ENCODE measurements at regions not wholly inside any gene's neighbourhood (a gene's known extent, or its start where the extent isn't known, plus 50 kb on each side); places are given as distances from the start of the nearest gene placed in this dataset.
"Not testable (repeated sequence)": the region's sequence is repeated elsewhere in the genome, so short reads cannot be mapped to it uniquely, and the experiment has no call there.

DNA sequence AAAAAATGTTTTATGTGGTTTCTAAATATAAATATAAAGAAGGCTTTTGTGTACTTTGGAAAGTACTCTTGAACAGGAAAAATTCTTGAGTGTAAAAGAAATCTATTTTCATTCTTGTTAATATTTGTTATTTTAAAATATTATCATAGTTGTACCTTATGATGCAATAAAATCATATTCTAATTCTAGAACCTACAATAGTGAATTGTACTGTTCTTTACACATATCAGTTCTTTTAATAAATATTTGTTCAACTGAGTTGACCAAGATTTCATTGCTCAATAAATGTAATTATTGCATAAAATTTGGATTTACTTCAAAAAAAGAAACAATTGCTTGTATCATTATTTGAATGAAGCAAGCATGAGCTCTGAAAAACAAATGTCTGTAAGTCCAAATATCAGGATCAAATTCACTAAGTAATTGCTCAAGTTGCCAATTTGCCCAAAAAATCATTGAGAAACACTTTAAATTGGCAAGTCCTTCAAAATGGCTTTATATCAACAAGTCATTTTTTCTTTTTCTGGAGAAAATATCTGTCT is 191.6 kb upstream of the SLC16A7 start:
- DNase-seq = no peak

DNA sequence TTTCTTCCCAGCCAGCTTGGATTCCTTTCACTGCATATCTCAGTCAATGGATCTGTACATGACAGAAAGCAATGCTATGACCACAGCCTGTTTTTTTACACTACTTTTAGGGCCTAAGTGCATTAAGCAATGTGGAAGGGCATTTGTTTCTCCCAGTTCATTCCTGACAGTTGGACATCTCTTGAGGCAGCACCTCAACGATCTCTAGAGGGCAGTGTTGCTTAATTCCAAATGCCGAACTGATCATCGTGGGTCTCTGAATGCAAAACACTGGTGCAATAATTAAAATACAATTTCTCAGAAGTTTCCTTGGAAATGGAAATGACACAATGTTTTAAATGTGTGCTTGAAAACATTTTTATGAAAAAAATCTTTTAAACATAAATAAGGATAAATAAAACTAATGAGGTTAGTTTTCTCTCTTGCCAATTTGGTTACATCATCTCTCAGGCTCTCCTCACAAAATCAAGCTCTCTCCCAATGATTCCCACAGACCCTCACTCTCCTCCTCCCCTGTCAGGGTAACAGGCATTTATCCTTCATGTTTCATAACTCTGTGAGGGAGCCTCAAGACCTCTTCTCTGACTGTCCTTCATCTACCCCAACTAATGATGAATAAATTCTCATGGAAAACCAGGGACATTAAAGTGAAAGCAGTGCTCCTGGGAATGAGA is 192.4 kb upstream of the SLC16A7 start:
- DNase-seq = peak; percentile 47

DNA sequence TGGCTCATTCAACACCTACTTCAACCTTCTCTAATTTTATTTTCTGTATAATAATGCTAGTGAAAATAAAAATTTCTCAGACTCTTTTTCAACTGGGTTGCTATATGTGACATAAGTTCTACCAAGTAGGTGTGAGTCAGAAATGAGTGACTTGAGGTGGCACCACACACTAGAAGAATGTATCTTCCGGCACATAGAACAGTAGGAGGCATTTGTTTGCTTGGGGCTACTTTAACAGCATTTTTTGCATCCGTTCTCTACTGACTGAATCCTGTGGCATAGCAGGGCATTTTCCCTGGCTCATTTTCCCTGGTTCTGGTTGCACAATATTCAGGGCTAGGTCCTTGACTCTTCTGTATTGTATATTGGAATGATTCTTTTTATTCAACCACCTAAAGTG is 194.0 kb upstream of the SLC16A7 start:
- DNase-seq = no peak

- no peak for DNase-seq
Measured at GRCh38 chr12:59398164-59398563, 197.7 kb upstream of the SLC16A7 start.

DNA sequence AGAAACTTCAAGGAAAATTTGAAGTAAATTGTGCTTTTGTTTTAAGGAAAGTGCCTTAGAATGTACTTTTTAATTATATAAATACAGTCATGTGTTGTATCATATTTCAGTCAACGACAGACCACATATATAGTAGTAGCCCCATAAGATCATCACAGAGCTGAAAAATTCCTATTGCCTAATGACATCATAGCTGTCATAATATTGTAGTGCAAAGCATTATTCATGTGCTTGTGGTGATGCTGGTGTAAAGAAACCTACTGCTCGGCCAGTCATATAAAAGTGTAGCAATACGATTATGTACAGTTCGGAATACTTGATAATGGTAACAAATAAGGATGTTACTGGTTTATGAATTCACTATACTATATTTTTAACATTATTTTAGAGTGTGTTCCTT is 198.9 kb upstream of the SLC16A7 start:
- DNase-seq = no peak

DNA sequence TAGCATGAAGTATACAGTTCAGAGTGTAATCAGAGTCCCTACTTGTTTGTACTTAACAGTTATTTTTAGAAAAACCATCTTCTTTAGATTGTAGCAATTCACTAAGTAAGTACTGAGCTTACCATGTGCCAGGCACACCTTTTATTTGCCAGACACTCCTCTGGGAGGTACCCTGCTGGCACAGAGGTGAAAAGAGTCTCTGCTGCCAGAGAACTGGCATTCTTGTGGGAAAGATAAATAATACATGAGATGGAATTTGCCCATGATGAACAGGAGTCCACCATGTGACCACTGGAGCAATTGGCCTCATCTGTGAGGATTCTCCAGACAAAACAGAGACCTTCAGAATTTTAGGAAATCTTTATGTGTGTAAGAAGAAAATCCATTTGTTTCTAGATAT is 199.3 kb upstream of the SLC16A7 start:
- DNase-seq = no peak

GRCh38 chr12:59395310-59395709 is 200.5 kb upstream of the SLC16A7 start:
- DNase-seq = not testable (repeated sequence)

DNA sequence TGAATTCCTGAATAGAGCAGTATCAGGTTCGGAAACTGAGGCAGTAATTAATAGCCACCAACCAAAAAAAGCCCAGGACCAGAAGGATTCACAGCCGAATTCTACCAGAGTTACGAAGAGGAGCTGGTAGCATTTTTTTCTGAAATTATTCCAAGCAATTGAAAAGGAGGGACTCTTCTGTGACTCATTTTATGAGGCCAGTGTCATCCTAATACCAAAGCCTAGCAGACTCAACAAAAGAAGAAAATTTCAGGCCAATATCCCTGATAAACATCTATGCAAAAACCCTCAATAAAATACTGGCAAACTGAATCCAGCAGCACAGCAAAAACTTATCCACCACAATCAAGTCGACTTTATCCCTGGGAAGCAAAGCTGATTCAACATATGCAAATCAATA is 202.3 kb upstream of the SLC16A7 start:
- no peak for DNase-seq

GRCh38 chr12:59389968-59390576 is 205.8 kb upstream of the SLC16A7 start:
- no peak for DNase-seq

DNA sequence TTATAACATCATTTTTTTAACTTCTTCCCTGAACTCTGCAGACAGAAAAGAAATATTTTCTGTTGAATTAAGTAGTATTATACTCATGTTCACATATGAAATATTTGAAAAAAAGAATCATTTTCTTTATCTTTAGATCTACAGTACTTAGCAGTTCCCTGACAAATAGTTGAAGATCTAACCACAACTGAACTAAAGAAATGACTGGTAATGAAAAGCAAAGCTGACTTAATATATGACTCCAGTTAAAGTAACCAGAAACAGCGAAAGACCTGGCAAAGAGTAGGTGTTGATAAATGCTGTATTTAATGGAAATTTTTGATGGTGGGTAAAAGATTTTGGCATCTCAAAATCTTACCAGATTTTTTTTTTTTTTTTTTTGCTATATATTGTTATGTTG is 207.1 kb upstream of the SLC16A7 start:
- no peak for DNase-seq

DNA sequence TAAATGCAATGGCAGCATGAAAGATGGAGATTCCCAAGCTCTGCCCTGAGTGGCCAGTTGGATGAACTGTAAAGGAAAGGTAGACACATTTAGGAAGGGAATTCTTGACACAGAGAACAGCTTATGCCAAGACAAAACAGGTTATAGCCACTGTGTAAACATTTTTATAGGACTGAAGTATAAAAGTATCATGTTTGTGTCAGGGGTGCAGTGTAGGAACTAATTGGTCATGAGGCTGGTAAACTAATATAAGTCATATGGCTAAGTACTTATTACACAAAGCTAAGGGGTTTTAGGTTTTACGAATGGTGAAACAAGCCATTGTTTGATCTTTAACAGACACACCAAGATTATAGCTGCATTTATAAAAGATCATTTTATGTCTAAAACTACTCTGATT is 207.7 kb upstream of the SLC16A7 start:
- DNase-seq = no peak

DNA sequence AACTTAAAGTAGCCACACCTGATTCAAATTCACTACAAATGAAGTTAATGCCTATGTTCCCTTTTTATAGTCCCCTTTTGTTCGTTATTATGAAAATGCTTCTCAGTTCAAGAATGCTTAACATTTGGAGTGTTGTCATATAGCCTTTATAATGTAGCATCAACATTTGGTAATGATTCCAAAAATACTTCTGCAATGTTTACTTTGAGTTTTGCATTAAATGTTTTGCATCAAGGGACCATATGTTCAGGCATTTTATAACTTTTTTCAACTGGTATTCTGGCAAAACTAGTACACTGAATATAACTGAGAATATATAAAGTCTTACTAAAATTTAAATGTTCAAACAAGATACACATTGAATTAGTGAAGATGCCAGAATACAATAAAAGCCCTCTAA is 209.6 kb upstream of the SLC16A7 start:
- DNase-seq = no peak

GRCh38 chr12:59383079-59383822 is 212.6 kb upstream of the SLC16A7 start:
- no peak for DNase-seq

DNA sequence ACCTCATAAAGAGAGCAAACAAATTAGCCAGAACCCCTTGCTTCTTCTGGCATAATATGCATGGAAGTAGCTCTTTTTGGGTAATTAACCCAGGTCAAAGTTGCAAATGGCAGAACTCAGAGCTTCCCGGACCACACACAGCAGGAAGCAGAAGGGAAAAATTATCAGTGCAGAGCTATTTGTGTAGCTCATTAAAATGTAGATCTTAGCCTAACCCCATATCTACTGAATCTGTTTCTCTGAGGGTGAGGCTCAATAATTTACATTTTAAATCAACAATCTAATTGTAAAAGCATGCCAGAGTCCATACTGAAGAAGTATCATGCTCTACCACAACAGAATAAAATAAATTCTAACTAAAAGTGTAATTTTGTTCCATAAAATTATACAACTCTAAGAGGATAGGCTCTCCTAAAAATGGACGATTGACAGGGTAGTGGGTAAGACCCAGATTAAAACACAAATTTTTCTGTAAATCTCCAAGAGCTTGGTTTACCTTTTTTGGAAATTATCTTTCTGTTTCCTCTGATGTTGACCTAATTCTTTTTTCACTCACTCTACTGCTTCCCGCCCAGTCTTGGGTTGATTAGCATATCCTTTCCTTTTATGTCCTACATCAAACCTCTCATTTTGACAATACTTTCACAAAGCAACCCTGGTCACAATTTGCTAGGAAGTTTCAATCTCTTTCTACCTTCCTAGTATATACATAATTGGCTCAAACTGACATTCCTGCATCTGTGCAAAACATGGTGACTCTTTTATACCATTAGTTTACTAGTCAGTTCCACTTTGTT is 213.3 kb upstream of the SLC16A7 start:
- no peak for DNase-seq

- no peak for DNase-seq
Measured at GRCh38 chr12:59381106-59381505, 214.7 kb upstream of the SLC16A7 start.

- no peak for DNase-seq
Measured at GRCh38 chr12:59375633-59376032, 220.2 kb upstream of the SLC16A7 start.

GRCh38 chr12:59374783-59375182 is 221.0 kb upstream of the SLC16A7 start:
- DNase-seq = no peak

DNA sequence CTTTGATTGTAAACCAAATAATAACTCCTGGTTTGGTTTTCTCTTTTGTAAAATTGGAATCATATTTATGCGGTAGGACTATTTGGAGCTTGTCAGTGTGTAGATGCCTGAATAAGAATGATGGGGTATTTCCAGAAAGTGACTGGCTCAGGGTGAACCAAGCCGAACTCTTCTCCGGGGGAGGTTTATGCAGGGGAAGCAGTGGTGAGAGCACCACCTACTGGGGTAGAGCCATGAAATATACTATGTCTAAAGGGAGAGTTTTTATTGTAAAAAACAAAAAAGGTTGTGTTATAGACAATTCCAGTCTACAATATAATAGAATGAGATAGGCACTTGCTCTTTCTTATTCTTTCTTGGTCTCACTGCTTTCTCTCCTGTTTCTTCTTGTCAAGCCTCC is 222.9 kb upstream of the SLC16A7 start:
- DNase-seq = no peak

GRCh38 chr12:59370933-59371332 is 224.9 kb upstream of the SLC16A7 start:
- peak; percentile 1 for DNase-seq

DNA sequence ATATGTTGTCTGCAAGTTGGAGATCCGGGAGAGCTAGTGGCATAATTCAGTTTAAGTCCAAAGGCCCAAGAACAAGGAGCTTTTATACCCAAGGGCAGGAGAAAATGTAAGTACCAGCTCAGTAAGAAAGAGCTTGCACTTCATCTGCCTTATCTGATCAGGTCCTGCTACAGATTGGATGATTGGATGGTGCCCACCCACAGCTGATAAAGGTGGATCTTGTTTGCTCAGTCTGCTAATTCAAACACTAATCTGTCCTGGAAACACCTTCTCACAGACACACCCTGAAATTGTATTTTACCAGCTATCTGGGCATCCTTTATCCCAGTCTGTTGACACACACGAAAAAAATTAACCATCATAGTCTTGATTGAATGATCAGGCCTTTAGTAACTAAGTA is 230.7 kb upstream of the SLC16A7 start:
- DNase-seq = no peak

DNA sequence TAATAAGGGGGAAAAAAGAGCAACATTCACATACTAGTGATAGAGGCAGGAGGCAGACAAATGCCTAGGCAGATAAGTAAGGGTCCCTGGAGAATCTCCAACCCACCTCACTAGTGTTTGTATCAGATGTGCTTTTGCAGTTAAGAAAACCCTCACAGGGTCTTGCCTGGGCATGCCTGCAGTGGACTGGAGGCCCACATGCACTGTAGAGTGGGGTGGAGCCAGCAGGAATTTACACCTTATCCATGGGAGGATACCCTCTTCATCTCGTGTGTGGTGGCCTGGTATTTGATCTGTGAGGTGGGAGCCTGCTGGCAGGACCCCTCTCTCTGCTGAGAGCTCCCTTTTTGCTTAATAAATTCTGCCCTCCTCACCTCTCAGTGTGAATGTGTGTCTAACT is 238.0 kb upstream of the SLC16A7 start:
- DNase-seq = no peak

DNA sequence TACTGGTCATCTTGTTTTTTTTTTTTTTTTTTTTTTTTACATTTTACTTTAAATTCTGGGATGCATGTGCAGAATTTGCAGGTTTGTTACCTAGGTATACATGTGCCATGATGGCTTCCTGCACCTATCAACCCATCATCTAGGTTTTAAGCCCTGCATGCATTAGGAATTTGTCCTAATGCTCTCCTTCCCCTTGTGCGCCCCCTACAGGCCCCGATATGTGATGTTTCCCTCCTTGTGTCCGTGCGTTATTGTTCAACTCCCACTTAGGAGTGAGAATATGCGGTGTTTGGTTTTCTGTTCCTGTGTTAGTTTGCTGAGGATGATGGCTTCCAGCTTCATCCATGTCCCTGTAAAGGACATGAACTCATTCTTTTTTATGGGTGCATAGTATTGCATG is 249.6 kb upstream of the SLC16A7 start:
- not testable (repeated sequence) for DNase-seq

DNA sequence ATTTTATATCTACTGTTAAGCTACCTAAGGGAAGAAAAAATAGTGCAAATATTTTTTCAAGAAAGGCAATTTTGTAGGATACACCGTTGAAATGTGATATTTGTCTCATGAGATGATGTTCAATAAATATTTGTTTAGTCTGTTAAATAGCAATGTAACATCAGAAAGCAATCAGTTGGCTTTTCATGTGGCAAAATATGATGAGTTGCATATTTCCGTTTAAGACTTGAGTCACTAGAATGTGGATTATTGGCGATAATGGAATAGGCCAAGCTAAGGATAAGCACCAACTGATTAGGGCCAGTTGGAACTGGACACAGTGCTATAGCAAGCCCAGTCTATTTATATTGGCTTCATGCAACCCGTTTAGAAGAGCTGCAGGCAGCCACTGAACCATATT is 250.4 kb upstream of the SLC16A7 start:
- DNase-seq = no peak

All from activated CD4-positive, alpha-beta T cell treated with anti-CD3 and anti-CD28 coated beads, Interleukin-2, amount 50 U/mL, for 16 hours (primary cell).